ENCODE measurements at regions not wholly inside any gene's neighbourhood (a gene's known extent, or its start where the extent isn't known, plus 50 kb on each side); places are given as distances from the start of the nearest gene placed in this dataset.
"Not testable (repeated sequence)": the region's sequence is repeated elsewhere in the genome, so short reads cannot be mapped to it uniquely, and the experiment has no call there.

DNA sequence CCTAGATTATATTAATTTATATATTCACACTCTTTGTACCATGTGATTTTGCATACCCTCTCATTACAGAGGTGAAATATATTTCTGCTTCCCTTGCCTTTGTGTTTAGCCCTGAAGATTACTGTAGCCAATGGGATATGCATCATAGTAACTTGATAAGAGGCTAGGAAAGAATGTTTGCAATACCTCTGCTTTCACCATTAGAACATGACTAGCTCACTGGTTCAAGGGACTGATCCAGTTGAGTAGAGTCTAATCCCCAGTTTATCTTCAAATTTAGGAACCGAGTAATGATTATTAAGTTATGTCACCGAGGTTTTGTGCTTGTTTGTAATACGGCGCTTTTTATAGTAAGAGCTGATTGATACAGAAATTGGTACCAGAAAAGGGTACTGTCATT, 552.6 kb upstream of the GJE1 start:
- DNase-seq (ENCODE audit: low read depth): no peak

DNA sequence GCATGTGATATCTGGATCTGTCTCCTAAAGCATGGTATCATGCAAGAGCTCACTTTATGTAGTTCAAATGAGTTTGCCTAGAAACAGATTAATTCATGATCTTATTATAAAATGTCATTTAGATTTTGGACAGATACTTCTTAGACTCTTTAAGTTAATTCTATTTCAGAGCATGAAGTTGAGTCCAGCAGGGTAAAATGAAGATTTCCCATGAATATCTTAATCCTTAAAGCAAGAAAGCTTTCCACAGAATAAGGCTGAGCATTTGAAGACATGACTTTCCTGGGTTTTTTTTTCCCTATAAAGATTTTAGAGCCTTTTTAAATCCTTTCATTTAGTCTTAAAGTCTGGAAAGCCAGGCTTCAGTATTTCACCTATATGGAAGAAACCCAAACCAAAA, 556.0 kb upstream of the GJE1 start:
- no peak for DNase-seq (ENCODE audit: low read depth)

DNA sequence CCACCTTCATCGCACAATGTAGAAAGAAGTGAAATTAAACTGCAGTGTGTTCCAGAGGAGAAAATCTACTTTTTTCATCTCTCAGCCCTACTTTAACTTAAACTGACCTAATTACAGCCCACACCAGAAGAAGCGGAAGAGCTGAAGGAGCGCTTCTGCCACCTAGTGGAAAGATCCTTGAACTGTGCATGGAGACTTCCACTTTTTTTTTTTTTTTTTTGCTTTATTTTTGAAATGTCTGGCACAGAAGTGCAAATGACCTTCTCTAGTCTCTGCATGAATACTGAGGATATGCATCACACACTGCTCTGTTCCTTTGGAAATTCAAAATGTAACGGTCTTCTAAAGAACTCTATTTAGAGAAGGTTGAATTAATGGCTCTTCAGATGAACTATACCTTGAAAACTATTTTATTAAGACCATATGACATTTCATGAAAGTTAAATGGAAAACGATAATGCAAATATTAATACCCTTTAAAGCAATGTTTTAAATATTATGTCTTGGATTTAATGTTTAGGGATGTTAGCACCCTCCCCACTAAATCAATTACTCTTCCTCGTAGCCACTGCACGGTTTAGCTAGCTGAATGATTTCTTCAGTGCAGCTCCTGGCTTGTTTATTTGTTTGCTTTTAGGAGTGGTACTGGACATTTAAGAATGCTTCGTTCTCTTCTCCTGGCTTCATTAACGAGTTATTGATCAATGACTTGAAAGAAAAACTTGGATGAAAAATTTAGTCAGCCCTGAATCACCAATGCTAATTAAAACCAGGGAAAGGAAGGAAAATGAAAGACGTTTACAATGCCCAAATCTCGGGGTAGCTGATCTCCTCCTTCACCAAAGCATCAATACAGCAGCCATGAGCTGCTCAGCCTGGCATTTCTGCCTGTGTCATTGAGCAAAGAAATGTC, 569.6 kb upstream of the GJE1 start:
- DNase-seq (ENCODE audit: low read depth): peak; percentile 91

DNA sequence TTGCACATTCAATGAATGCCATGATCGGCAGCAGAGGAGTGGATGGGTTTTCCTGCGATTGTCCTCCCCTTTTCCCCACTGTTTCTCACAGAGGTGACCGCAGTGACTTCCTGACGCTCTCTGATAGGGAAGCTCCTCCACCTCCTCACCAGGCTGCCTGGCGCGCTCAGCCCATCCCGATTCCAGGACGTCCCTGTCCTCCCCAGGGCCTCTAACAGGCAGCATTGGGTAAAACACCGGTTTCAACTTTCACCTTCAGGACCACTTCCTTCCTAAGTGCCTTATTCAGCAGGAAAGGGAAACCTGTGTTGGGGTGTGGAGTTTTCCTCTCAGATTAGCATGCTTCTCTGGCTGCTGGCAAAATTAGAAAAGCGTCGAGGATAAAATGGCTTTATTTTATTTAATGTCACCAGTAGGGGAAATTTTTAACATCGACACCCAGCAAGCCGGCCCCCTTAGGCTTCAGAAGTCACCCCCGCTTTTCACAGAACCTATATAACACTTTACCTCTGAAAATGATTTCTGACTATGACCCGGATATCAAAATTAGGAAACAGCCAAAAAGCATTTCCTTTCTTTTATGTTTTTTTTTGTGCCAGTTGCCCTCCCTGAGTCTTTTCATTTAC, 570.4 kb upstream of the GJE1 start:
- DNase-seq (ENCODE audit: low read depth): no peak

DNA sequence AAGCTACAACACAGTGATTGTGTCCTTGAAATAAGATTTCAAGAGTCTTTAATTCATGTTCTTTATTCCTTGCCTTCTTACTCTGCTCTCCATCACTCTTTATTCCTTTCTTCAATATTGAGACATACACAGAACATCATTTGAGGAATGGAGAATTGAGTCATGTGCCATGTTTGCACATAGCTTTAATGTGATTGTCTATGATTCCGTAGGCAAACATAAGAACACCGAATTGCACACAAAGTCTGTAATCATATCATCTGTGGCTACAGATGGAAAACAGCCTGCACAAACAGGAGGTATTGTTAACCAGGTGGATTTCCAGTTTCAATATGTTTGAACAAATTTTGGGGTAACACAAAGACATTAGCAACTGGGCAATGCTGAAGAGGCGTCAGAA, 571.6 kb upstream of the GJE1 start:
- DNase-seq (ENCODE audit: low read depth): no peak

DNA sequence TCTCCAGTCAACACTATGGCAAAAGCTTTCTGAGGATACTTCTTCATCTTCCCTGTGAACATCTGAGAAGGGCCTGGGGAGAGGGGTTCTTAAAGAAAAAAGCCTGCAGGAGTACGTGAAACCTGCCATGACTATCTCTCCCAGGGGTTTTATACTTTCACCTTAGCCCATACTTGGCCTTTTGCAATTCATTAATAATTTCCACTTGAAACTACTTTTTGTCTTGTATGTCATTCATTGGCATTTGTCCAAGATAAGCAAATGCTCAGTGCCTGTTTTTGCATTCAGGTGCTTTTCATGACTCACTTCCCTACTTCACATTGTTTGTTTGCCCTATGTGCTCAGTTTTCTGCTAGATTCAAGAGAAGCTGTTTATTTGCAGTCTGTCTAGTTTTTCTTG, 580.3 kb upstream of the GJE1 start:
- DNase-seq (ENCODE audit: low read depth): peak; percentile 52

DNA sequence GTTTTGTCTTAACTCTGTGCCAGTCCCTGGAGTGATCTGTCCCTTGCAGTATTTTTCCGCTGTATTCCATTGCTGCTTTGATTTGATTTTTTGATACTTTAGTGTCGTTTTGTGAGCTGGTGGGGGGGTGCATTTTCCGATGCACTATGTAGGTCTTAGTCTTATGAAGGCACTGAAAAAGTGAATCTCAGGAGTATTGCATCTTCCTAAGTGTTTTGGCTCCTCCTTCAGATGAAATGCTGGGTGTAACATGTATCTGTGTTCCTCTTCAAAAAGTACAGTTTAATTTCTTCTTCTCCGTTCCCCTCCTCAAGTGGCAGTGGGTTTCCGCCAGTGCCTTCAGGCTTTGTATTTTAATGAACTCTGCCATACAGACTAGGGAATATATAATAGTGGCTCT, 580.7 kb upstream of the GJE1 start:
- DNase-seq (ENCODE audit: low read depth): no peak

DNA sequence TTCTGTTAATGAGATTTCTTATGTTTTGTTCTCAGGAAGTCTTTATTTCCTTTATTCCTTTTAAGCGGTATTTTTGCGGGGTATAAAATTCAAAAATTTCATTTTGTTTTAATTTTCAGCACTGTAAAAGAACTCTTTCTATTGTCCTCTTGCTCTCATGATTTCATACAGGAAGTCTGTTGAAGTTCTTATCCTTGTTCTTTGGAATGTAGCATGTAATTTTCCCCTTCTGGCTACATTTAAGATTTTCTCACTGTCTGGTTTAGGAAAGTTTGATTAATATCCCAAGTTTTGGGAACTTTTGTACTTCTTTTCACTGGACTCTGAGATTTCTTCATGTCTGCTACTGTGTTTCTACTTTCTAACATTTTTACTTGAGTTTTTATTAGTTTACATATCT, 581.4 kb upstream of the GJE1 start:
- DNase-seq (ENCODE audit: low read depth): no peak

DNA sequence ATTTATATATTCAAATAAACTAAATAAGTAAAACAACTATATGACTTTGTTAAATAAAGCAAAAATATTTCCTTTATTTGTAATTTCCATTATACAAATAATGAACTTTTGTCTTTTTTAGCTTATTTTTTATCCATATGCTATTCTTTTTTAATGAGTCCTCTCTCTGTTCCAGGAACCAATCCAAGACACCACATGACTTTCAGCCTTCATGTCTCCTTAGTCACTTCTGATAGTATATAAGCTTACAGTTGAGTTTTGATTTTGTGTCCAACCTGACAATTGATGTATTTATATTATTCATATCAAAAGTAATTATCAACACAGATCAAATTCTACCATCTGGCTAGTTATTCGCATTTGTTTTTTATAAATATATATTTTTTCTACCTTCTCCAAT, 582.3 kb upstream of the GJE1 start:
- DNase-seq (ENCODE audit: low read depth): no peak

DNA sequence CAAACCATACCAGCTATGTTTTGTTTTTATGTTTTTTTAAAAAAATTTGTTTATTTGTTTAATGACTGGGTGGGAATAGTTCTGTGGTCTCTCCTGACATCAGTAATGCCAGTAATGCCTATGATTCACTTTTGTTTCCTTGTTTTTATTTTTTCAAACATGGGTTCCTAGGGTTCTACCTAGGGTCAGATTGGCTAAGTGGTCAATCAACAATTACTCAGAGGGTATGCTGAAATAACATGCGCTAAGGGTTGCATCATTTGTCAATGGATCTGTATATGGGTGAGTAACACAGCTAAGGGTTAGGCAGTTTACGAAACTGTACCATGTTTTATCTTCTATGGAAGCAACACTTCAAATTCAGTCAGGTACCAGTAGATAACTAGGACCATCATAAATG, 583.8 kb upstream of the GJE1 start:
- DNase-seq (ENCODE audit: low read depth): peak; percentile 64

DNA sequence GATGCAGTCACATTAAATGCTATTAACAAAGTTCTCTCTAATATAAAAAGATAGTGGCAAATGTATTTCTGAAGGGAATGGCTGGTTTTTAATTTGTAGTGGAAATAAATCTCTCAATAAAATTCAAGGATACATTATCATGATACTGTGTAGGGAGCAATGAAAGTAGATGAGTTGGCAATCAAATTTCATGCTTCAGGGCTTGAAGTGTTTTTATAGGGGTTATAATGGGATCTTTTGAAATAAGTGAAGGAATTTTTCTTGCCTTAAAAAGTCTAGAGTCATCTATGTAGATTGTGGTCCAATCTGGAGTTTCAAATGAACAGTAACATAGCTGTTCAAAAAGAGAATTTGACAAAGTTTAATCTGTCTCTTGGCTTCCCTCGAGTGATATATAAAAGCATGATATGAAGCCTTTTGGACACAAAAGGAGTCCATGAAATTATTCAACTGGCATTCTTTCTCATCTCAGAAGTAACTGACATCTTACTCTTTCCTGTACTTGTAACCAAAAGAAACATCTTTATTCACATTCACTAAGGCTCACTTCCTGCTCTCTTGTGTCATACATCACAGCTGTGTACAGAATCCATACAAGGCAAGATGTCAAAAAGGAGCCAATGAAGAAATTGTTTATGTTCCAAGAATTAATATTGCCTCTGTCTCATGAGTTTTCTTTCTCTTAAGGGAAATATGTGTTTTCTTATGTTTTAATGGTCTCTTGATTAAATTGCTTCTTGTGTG, 591.0 kb upstream of the GJE1 start:
- DNase-seq (ENCODE audit: low read depth): peak; percentile 3

DNA sequence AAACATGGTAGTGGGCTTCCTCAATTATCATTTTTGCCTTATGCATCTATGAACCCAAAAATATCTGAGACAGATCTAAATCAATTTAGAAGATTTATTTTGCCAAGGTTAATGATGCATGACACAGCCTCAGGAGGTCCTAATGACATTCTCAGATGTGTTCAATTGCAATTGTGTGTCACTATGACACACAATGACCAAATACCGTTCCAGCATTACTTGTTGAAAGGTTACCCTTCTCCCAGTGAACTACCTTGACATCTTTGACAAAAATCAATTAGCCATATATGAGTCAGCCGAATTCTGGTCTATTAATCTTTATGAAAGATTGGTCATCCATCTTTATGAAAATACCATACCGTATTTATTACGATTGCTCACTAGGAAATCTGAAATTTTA, 592.5 kb upstream of the GJE1 start:
- no peak for DNase-seq (ENCODE audit: low read depth)

DNA sequence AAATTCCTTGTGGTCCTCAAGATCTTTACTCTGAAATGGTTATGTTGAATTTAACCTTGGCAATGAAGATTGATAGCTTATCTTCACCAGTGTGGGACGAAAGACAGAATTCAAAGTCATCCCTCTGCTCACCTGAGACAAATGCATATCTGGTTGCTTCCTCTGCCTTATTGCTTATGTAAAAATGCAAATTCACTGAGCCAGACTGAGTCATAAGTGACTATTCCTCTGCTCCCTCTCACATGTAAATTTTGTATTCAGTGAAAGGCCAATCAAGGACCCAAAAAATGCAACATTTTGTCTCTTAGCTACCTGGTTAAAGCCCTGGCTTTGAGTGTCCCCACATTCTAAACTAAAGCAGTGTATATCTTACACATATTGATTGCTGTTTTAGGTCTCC, 593.1 kb upstream of the GJE1 start:
- DNase-seq (ENCODE audit: low read depth): no peak

DNA sequence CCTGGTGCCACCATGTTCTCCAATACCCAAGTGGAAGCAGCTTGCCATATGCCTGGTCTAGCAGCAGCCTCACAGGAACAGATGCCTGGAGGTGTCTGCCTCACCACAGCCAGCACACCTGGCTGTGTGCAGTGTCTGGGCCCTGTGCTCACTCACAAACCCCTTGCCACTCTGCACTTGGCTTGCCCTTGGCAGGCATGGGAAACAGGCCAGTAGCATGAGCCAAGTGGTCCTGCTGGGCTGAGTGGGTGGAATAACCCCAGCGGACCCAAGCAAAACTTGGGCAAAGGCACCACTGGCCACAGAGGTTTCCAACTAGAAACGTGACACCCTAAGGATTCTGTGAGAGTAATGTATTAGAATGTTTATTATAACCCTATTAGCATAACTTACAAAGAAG, 600.5 kb upstream of the GJE1 start:
- no peak for DNase-seq (ENCODE audit: low read depth)

DNA sequence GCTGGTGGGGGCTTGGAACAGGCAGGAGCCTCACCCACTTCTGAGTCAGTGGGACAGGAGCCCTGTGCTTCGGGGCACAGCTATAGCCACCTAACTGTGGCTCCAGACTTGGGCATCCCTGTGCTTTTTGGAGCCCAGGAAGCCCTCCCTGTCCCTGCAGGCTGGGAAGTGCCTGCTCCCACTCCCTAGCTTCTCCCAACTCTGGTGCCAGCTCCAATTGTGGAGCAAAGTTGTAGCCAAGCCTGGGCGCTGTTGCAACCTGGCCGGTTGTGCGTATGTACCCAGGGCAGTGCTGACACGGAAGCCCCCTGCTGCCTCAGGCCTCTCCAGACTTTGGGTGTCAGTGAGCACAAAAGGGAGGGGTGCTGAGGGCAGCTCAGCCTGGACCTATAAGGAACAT, 601.7 kb upstream of the GJE1 start:
- no peak for DNase-seq (ENCODE audit: low read depth)

DNA sequence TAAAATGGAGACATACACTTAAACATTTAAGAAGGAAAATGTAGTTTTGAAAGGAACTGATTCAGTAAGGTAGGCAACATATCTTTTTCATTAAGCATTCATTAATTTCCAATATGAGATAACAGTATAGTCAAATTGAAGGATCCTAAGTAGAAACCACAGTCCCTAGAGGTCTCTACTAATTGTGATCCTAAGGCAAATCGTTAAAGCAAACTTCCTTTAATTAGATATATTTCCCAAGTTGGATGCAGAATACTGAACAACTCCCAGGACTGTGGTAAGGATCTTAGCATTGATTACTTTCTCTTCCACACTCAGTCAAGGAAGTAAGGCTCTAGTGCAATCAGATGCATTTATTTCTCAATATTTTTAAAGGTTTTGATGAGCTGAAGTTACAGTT, 604.1 kb upstream of the GJE1 start:
- no peak for DNase-seq (ENCODE audit: low read depth)

DNA sequence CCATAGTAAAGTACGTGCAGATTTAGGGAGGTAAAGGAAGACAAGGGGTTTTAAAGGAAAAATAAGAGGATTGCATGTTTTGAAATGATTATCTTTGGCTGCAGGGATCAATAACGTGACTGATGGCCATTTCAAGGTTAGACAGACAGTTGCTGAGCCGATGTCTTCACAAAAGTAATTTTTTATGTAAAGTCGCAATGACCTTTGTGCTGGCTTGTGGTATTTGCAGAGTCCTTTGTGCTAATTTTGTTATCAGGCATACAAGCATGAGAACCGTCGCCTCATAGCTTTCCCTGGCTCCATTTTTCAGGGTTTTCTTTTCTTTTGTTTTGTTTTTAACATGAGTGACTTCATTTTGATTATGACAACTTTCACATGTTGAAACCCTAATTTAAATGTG, 605.7 kb upstream of the GJE1 start:
- DNase-seq (ENCODE audit: low read depth): no peak

DNA sequence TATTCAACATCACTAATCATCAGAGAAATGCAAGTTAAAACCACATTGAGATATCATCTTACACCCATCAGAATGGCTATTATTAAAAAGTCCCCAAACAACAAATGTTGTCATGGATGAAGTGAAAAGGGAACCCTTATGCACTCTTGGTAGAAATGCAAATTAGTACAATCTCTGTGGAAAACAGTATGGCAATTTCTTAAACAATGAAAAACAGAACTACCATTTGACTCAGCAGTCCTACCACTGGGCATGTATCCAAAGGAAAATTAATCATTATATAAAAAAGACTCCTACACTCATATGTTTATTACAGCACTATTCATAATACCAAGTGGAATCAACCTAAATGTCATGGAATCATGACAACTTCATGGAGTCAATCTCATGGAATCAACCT, 611.3 kb upstream of the GJE1 start:
- peak; percentile 32 for DNase-seq (ENCODE audit: low read depth)

DNA sequence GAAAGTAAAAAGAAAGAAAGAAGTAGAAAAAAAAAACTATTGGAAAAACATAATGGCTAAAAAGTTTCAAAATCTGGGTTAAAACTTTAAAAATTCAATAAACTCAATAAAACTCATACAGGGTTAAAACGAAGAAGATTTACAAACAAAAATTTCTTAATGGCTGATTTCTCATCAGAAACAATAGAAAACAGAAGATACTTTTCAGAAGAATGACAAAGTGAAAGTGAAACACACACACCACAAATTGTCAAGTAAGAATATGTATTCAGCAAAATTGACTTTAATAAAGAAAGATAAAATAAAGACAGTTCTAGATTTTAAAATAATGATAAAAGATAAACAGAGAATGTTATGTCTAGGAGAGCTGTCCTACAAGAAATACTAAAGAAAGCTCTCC, 618.9 kb upstream of the GJE1 start:
- no peak for DNase-seq (ENCODE audit: low read depth)

DNA sequence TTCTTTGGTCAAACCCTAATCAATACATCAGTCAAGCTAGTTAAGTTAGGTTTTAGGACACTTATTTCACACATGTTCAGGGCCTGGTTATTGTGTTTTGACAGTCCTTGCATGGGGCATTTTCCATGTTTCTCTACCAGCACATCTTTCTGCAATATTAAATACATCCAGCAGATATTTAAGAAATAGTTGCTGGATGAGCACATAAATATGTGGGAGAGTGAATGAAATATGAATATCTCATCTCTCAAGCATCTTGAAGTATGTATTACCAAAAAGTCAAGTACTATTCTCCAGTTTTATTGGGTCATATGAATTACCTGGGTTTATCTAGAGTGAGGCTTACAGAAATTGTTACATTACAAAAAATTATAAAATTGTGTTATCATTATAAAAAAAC, 621.9 kb upstream of the GJE1 start:
- no peak for DNase-seq (ENCODE audit: low read depth)

DNA sequence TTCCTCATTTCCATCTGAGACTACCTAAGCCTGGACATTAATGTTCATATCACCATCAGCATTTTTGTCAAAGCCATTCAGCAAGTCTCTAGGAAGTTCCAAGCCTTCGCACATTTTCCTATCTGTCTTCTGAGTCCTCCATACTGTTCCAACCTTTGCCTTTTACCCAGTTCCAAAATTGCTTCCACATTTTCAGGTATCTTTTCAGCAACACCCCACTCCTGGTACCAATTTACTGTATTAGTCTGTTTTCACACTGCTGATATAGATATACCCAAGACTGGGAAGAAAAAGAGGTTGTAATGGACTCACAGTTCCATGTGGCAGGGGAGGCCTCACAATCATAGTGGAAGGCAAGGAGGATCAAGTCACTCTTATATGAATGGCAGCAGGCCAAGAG, 626.7 kb upstream of the GJE1 start:
- DNase-seq (ENCODE audit: low read depth): not testable (repeated sequence)

DNA sequence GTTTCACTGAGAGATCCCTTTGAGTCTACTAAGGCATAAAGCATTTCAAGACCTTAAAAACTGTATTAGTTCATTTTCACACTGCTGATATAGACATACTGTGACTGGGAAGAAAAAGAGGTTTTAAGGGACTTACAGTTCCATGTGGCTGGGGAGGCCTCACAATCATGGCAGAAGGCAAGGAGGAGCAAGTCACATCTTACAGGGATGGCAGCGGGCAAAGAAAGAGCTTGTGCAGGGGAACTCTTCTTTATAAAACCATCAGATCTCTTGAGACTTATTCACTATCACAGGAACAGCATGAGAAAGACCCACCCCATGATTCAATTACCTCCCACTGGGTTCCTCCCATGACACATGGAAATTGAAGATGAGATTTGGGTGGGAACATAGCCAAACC, 628.4 kb upstream of the GJE1 start:
- not testable (repeated sequence) for DNase-seq (ENCODE audit: low read depth)

DNA sequence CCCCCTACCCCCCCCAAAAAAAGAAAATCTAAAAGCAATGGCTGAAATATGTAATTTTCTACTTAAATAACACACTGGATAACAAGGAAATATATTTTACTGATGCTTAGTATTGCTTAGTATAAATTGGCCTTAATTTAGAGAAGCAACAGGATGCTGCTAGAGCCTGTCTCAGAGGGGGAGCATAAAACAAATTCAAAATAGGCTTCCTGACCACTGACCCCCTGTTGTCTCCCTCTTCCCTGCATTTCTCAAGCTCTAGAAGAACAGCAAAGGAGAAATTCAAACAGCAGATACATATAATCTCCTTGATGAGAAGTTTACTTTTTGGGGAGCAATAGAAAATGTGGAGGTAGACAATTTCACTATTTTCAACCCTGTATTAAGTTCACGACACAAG, 631.1 kb upstream of the GJE1 start:
- DNase-seq (ENCODE audit: low read depth): no peak

Data from fibroblast of gingiva (primary cell).